ENCODE measurements at regions not wholly inside any gene's neighbourhood (a gene's known extent, or its start where the extent isn't known, plus 50 kb on each side); places are given as distances from the start of the nearest gene placed in this dataset.

DNA sequence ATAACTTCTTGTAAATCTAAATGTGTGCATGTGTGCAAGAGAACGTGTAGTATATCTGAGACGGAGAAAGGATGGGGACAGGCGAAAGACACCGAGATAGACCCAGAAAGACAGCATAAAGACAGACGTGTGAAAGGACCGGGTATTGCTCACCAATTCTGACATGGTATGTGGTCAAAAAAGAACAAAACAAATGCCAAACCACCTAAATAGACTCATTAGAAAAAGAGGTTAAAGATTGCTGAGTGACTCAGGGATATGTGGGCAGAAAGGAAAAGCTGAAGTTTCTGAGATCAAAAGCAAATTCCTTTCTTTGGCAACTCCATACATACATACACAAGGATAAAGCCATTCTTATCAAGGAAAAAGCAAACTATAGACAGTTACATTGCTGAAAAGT lies 179.7 kb upstream of the TSC22D1 start:
- TF ChIP-seq, protein P1, sequence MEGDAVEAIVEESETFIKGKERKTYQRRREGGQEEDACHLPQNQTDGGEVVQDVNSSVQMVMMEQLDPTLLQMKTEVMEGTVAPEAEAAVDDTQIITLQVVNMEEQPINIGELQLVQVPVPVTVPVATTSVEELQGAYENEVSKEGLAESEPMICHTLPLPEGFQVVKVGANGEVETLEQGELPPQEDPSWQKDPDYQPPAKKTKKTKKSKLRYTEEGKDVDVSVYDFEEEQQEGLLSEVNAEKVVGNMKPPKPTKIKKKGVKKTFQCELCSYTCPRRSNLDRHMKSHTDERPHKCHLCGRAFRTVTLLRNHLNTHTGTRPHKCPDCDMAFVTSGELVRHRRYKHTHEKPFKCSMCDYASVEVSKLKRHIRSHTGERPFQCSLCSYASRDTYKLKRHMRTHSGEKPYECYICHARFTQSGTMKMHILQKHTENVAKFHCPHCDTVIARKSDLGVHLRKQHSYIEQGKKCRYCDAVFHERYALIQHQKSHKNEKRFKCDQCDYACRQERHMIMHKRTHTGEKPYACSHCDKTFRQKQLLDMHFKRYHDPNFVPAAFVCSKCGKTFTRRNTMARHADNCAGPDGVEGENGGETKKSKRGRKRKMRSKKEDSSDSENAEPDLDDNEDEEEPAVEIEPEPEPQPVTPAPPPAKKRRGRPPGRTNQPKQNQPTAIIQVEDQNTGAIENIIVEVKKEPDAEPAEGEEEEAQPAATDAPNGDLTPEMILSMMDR (IDR thresholded peaks at IDR 0.05; ENCODE audit: low read length) = no peak
- TF ChIP-seq EZH2 (IDR thresholded peaks at IDR 0.05; ENCODE audit: borderline replicate concordance, low read length) = no peak

Data from OCI-LY1 (cell line).